Fibroblast of skin of back (primary cell): ENCODE measurements at regions not wholly inside any gene's neighbourhood (a gene's known extent, or its start where the extent isn't known, plus 50 kb on each side); places are given as distances from the start of the nearest gene placed in this dataset.
A peak's percentile ranks its signal among the peaks of the same experiment; 100 is the strongest.

Experiments
- DNase-seq: peaks from one replicate; pipeline ENCODE4 v3.0.0-alpha.2; 2013

- no peak for DNase-seq
Measured at GRCh38 chr9:109549386-109549785, 51.3 kb upstream of the PTPN3 start.

- no peak for DNase-seq
Measured at GRCh38 chr9:109551651-109552050, 53.5 kb upstream of the PTPN3 start.

- DNase-seq, result no peak
Measured at GRCh38 chr9:109555215-109555614, 57.1 kb upstream of the PTPN3 start.

- no peak for DNase-seq
Measured at GRCh38 chr9:109556061-109556460, 58.0 kb upstream of the PTPN3 start.

- no peak for DNase-seq
Measured at GRCh38 chr9:109556786-109557185, 58.7 kb upstream of the PTPN3 start.

GRCh38 chr9:109557481-109557880 is 59.4 kb upstream of the PTPN3 start:
- no peak for DNase-seq

GRCh38 chr9:109558718-109559151 is 60.6 kb upstream of the PTPN3 start:
- no peak for DNase-seq

GRCh38 chr9:109560470-109561132 is 62.5 kb upstream of the PTPN3 start:
- DNase-seq, result no peak

- DNase-seq, result no peak
Measured at GRCh38 chr9:109561137-109561536, 63.0 kb upstream of the PTPN3 start.

- no peak for DNase-seq
Measured at GRCh38 chr9:109568089-109568488, 70.0 kb upstream of the PTPN3 start.

GRCh38 chr9:109568568-109569210 is 70.6 kb upstream of the PTPN3 start:
- DNase-seq, result no peak

- peak; percentile 70 for DNase-seq
Measured at GRCh38 chr9:109574061-109574882, 76.2 kb upstream of the PTPN3 start.

- no peak for DNase-seq
Measured at GRCh38 chr9:109576762-109577161, 78.7 kb upstream of the PTPN3 start.

- no peak for DNase-seq
Measured at GRCh38 chr9:109579191-109579948, 81.3 kb upstream of the PTPN3 start.

GRCh38 chr9:109582386-109582785 is 84.3 kb upstream of the PTPN3 start:
- no peak for DNase-seq

- DNase-seq, result no peak
Measured at GRCh38 chr9:109584205-109584604, 86.1 kb upstream of the PTPN3 start.

- no peak for DNase-seq
Measured at GRCh38 chr9:109585796-109586195, 87.7 kb upstream of the PTPN3 start.

GRCh38 chr9:109586993-109587392 is 88.9 kb upstream of the PTPN3 start:
- DNase-seq, result no peak

GRCh38 chr9:109588415-109588814 is 90.3 kb upstream of the PTPN3 start:
- no peak for DNase-seq

GRCh38 chr9:109590966-109591365 is 92.9 kb upstream of the PTPN3 start:
- no peak for DNase-seq

- DNase-seq, result no peak
Measured at GRCh38 chr9:109591691-109592090, 93.6 kb upstream of the PTPN3 start.

- DNase-seq, result no peak
Measured at GRCh38 chr9:109593612-109594011, 95.5 kb upstream of the PTPN3 start.

GRCh38 chr9:109597496-109597895 is 99.4 kb upstream of the PTPN3 start:
- DNase-seq, result no peak
